D721Med (cell line): ENCODE measurements at regions not wholly inside any gene's neighbourhood (a gene's known extent, or its start where the extent isn't known, plus 50 kb on each side); places are given as distances from the start of the nearest gene placed in this dataset.
"Not testable (repeated sequence)": the region's sequence is repeated elsewhere in the genome, so short reads cannot be mapped to it uniquely, and the experiment has no call there.

Experiments used
- DNase-seq: peaks from one replicate; pipeline ENCODE4 v3.0.0; 2011; ENCODE audit warnings: low spot score; ENCODE audit not compliant: insufficient read length
- FAIRE-seq: peaks from 2 replicates; lab custom pipeline; 2011; peaks lifted over from hg19 to GRCh38; lab: Jason Lieb, UNC
- TF ChIP-seq, protein P1 (sequence below): IDR thresholded peaks from 2 replicates; pipeline ENCODE4 v1.5.1; 2012; ENCODE audit warnings: mild to moderate bottlenecking, control low read depth; ENCODE audit not compliant: insufficient read depth; ENCODE audit errors: missing control alignments

DNA sequence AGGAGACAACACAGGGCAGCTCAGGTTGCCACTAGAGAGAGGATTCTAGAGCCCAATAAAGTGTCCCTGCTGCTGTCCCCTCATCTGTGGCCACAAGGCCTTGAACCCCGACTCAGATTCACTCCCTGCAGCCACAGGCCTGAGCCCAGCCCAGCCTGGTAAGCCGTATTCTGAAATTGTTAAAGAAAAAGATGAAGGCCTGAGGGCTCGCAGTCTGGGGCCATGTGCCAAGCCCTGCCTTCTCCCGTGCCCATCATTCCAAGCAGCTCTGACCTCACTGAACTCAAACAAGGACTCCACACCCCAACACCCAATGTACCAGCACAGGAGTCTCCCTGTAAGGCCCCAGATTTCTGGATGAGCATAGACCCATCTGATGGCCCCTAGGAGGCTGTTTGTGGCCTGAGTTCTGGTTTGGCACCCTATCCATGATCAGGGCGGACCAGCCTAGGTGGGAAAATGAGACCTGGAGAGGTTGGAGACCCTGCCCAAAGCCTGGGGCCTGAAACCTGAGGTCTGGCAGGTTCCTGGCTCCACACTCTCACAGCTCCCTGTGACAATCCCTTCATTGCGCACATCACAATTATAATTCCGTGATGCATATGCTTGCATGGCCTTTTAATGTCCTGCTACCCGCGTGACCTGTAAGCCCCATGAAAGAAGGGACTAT lies 62.0 kb upstream of the TOP1 start:
- DNase-seq = no peak
- FAIRE-seq = no peak
- TF ChIP-seq, protein P1, sequence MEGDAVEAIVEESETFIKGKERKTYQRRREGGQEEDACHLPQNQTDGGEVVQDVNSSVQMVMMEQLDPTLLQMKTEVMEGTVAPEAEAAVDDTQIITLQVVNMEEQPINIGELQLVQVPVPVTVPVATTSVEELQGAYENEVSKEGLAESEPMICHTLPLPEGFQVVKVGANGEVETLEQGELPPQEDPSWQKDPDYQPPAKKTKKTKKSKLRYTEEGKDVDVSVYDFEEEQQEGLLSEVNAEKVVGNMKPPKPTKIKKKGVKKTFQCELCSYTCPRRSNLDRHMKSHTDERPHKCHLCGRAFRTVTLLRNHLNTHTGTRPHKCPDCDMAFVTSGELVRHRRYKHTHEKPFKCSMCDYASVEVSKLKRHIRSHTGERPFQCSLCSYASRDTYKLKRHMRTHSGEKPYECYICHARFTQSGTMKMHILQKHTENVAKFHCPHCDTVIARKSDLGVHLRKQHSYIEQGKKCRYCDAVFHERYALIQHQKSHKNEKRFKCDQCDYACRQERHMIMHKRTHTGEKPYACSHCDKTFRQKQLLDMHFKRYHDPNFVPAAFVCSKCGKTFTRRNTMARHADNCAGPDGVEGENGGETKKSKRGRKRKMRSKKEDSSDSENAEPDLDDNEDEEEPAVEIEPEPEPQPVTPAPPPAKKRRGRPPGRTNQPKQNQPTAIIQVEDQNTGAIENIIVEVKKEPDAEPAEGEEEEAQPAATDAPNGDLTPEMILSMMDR = no peak

DNA sequence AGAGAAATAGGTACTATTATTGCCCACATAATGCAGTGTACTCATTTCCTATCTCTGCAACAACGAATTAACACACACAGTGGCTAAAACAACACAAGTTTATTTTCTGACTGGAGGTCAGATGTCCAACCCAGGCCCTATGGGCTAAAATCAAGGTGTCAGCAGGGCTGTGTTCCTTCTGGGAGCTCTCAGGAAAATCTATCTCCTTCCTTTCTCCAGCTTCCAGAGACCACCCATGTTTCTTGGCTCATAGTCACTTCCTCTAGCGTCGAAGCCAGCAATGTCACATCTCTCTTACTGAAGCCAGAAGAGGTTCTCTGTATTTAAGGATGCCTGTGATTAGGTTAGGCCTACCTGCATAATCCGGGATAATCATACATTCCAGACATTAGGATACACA lies 60.9 kb upstream of the TOP1 start:
- no peak for FAIRE-seq
- TF ChIP-seq, protein P1 = no peak

DNA sequence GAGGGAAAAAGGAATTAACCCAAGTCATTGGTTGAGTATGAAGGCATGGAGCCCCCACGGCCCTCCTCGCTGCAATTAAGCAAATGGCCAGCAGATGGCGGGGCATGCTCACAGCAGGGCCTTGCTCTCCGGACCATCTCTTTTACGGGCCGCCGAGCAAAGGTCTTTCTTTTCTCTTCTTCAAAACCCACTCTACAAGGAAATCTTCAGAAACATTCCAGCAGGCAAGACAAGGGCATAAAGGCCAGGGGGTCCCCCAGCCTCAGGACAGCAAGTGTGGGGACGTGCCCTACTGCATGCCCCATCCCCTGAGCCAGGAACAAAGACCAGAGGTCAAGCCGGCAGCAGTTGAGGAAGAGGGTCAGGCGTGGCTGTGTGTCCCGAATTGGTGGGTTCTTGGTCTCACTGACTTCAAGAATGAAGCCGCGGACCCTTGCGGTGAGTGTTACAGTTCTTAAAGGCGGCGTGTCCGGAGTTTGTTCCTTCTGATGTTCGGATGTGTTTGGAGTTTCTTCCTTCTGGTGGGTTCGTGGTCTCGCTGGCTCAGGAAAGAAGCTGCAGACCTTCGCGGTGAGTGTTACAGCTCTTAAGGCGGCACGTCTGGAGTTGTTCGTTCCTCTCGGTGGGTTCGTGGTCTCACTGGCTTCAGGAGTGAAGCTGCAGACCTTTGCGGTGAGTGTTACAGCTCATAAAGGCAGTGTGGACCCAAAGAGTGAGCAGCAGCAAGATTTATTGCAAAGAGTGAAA lies 59.6 kb upstream of the TOP1 start:
- TF ChIP-seq, protein P1 = peak; percentile 96
- FAIRE-seq = not testable (repeated sequence)
- DNase-seq = peak; percentile 55

More for the DNA sequence above, 60.9 kb upstream of the TOP1 start:
- no peak for DNase-seq

DNA sequence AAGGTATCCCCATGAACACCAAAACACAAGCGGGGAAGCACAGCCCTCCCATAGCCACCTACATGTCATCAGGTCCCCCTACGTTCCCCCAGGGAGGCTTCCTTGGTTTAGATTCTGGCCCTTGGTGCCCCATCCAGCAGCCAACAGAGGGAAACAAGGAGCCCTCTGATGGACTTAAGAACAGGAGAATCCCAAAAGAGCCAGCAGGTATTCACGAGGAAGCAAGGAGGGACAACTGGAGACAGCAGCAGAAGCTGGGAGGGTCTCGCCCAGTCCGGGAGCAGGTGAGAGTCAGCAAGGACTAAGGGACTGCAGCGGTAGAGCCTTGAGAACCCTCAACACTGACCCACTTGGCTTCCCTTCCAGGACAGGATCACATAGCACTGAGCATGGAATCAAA lies 58.4 kb upstream of the TOP1 start:
- FAIRE-seq (no peak), DNase-seq (no peak)
- TF ChIP-seq, protein P1 = no peak

DNA sequence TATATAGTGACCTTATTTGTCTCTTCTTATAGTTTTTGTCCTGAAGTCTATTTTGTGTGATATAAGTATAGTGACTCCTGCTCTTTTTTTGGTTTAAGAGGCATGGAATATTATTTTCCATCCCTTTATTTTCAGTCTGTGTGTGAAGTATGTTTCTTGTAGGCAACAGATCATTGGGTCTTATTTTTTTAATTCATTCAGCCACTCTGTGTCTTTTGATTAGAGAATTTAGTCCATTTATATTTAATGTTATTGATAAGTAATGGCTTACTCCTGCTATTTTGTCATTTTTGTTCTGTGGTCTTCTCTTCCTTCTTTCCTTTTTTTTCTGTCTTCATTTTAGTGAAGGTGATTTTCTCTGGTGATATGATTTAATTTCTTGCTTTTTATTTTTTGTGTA lies 51.4 kb upstream of the TOP1 start:
- no peak for FAIRE-seq

DNA sequence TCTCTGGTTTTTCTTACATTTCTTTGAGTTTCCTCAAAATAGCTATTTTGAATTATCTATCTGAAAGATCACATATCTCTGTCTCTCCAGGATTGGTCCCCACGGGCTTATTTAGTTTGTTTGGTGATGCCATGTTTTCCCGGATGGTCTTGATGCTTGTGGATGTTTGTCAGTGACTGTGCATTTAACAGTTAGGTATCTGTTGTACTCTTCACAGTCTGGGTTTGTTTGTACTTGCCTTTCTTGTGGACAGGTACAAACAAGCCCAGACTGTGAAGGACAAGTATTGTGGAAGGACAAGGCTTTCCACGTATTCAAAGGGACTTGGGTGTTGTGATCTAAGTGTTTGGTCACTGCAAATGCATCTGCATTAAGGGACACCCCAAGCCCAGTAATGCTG lies 49.9 kb upstream of the TOP1 start:
- DNase-seq (no peak), FAIRE-seq (no peak)
- TF ChIP-seq, protein P1 = no peak

More for the DNA sequence above, 51.4 kb upstream of the TOP1 start:
- TF ChIP-seq, protein P1 = no peak
- DNase-seq = no peak
